Peyer's patch (tissue), 4 donors: ENCODE measurements at regions not wholly inside any gene's neighbourhood (a gene's known extent, or its start where the extent isn't known, plus 50 kb on each side); places are given as distances from the start of the nearest gene placed in this dataset.

Source experiments
- POLR2A ChIP-seq, 2 donors: fragments of 450-650 bp; IDR thresholded peaks; one replicate each; pipeline ENCODE4 v1.5.1; 2017; ENCODE audit warnings: antibody characterized with exemption in 2 of 2, mild to moderate bottlenecking in 2 of 2, moderate library complexity in 2 of 2
- TF ChIP-seq, protein P1 (sequence below), 6 experiments: fragments of 450-650 bp in 4 of 6; fragments of 200-600 bp in 2 of 6; sonication (generic) in 1 of 6; IDR thresholded peaks; one replicate each; pipeline ENCODE4 v1.5.1; 2017 to 2019; ENCODE audit warnings: antibody characterized with exemption in 6 of 6, mild to moderate bottlenecking in 3 of 6, moderate library complexity in 1 of 6

DNA sequence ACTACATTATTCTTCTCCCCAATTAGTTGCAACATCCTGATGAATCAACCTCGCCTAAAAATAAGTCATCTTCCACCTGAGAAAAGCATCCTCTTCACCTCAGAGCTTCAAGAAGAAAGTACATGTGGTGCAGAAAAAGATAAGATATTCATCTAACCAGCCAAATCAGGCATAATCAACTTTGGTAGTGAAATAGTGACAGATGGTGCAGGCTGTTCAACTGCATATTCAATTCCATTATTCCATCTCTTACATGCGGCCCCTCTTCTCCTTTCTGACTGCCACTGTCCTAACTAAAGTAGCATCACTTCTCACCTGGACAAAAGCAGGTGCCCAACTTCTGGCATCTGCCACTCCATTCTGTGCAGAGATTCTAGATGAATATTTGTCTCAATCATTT lies 148.4 kb upstream of the STEAP1 start:
- TF ChIP-seq, protein P1, sequence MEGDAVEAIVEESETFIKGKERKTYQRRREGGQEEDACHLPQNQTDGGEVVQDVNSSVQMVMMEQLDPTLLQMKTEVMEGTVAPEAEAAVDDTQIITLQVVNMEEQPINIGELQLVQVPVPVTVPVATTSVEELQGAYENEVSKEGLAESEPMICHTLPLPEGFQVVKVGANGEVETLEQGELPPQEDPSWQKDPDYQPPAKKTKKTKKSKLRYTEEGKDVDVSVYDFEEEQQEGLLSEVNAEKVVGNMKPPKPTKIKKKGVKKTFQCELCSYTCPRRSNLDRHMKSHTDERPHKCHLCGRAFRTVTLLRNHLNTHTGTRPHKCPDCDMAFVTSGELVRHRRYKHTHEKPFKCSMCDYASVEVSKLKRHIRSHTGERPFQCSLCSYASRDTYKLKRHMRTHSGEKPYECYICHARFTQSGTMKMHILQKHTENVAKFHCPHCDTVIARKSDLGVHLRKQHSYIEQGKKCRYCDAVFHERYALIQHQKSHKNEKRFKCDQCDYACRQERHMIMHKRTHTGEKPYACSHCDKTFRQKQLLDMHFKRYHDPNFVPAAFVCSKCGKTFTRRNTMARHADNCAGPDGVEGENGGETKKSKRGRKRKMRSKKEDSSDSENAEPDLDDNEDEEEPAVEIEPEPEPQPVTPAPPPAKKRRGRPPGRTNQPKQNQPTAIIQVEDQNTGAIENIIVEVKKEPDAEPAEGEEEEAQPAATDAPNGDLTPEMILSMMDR (IDR thresholded peaks at IDR 0.05) = no peak
- no peak for TF ChIP-seq POLR2A (IDR thresholded peaks at IDR 0.05)
